RWPE2 (cell line): ENCODE measurements at regions not wholly inside any gene's neighbourhood (a gene's known extent, or its start where the extent isn't known, plus 50 kb on each side); places are given as distances from the start of the nearest gene placed in this dataset.

ENCODE experiments used
- ATAC-seq: fragments of 200-7000 bp; cut with Tn5 transposase; 3 replicates; pipeline ENCODE4 v1.9.1; 2021; ENCODE audit warnings: low read depth
- DNase-seq: peaks from one replicate; pipeline ENCODE4 v3.0.0-alpha.2; 2020; ENCODE audit warnings: low spot score
- H3K27ac ChIP-seq: fragments of 450-650 bp; 2 replicates; pipeline ENCODE4 v1.5.1; 2017; ENCODE audit warnings: mild to moderate bottlenecking; ENCODE audit not compliant: poor library complexity, severe bottlenecking
- H3K27me3 ChIP-seq: fragments of 250-450 bp; sonication (Bioruptor Pico); 2 replicates; pipeline ENCODE4 v1.5.1; 2021; ENCODE audit warnings: mild to moderate bottlenecking, moderate library complexity; ENCODE audit not compliant: insufficient read depth, poor library complexity, severe bottlenecking
- H3K36me3 ChIP-seq: fragments of 250-450 bp; sonication (Bioruptor Pico); 2 replicates; pipeline ENCODE4 v1.5.1; 2020; ENCODE audit warnings: low read depth, mild to moderate bottlenecking, moderate library complexity
- H3K4me1 ChIP-seq: fragments of 250-450 bp; sonication (Bioruptor Pico); 2 replicates; pipeline ENCODE4 v1.5.1; 2021; ENCODE audit warnings: mild to moderate bottlenecking, moderate library complexity; ENCODE audit not compliant: insufficient read depth, poor library complexity, severe bottlenecking
- H3K4me3 ChIP-seq: fragments of 250-450 bp; sonication (Bioruptor Pico); 2 replicates; pipeline ENCODE4 v1.5.1; 2021; ENCODE audit warnings: mild to moderate bottlenecking, moderate library complexity; ENCODE audit not compliant: severe bottlenecking
- H3K9me3 ChIP-seq: fragments of 250-450 bp; sonication (Bioruptor Pico); 2 replicates; pipeline ENCODE4 v1.5.1; 2021; ENCODE audit warnings: mild to moderate bottlenecking, moderate library complexity; ENCODE audit not compliant: severe bottlenecking
- TF ChIP-seq, protein P1 (sequence below): fragments of 450-650 bp; IDR thresholded peaks from one replicate; pipeline ENCODE4 v1.5.1; 2017; ENCODE audit warnings: mild to moderate bottlenecking, moderate library complexity; ENCODE audit not compliant: poor library complexity, severe bottlenecking

- no peak overlapping the region for H3K27ac ChIP-seq
- TF ChIP-seq, protein P1, sequence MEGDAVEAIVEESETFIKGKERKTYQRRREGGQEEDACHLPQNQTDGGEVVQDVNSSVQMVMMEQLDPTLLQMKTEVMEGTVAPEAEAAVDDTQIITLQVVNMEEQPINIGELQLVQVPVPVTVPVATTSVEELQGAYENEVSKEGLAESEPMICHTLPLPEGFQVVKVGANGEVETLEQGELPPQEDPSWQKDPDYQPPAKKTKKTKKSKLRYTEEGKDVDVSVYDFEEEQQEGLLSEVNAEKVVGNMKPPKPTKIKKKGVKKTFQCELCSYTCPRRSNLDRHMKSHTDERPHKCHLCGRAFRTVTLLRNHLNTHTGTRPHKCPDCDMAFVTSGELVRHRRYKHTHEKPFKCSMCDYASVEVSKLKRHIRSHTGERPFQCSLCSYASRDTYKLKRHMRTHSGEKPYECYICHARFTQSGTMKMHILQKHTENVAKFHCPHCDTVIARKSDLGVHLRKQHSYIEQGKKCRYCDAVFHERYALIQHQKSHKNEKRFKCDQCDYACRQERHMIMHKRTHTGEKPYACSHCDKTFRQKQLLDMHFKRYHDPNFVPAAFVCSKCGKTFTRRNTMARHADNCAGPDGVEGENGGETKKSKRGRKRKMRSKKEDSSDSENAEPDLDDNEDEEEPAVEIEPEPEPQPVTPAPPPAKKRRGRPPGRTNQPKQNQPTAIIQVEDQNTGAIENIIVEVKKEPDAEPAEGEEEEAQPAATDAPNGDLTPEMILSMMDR: no peak
- DNase-seq: no peak
Measured at GRCh38 chr4:119678761-119679160, 50.2 kb upstream of the PDE5A start.

More at GRCh38 chr4:119678761-119679160, 50.2 kb upstream of the PDE5A start:
- Histone ChIP-seq H3K36me3 (no peaks in the 10 kb centered on the region), H3K4me3 (no peak overlapping the region), H3K4me1 (no peaks in the 10 kb centered on the region), H3K27me3 (no peaks in the 10 kb centered on the region), H3K9me3 (no peaks in the 10 kb centered on the region)
- no peak for ATAC-seq
